H9 (cell line): ENCODE measurements at regions not wholly inside any gene's neighbourhood (a gene's known extent, or its start where the extent isn't known, plus 50 kb on each side); places are given as distances from the start of the nearest gene placed in this dataset.
A peak's percentile ranks its signal among the peaks of the same experiment; 100 is the strongest.

Experiments used
- DNase-seq: peaks from one replicate; pipeline ENCODE4 v3.0.0-alpha.2; 2017
- H2AFZ ChIP-seq: one replicate; pipeline ENCODE4 v1.6.1; 2013; ENCODE audit warnings: mild to moderate bottlenecking, low read length, control low read depth, moderate library complexity
- H2AK5ac ChIP-seq: 2 replicates; pipeline ENCODE4 v1.6.1; 2013; ENCODE audit warnings: low read length, control low read depth, mixed read lengths; ENCODE audit not compliant: insufficient read length
- H2BK120ac ChIP-seq: one replicate; pipeline ENCODE4 v1.6.1; 2013; ENCODE audit warnings: low read depth, mild to moderate bottlenecking, low read length, control low read depth, inconsistent platforms; ENCODE audit not compliant: poor library complexity, severe bottlenecking
- H2BK12ac ChIP-seq: 2 replicates; pipeline ENCODE4 v1.6.1; 2013; ENCODE audit warnings: low read length, control low read depth, mixed read lengths, low read depth; ENCODE audit not compliant: insufficient read length
- H2BK15ac ChIP-seq: 2 replicates; pipeline ENCODE4 v1.6.1; 2013; ENCODE audit warnings: low read depth, low read length, control low read depth
- H2BK20ac ChIP-seq: one replicate; pipeline ENCODE4 v1.6.1; 2013; ENCODE audit warnings: low read depth, mild to moderate bottlenecking, low read length, control low read depth, inconsistent platforms; ENCODE audit not compliant: poor library complexity, severe bottlenecking
- H2BK5ac ChIP-seq: 2 replicates; pipeline ENCODE4 v1.6.1; 2013; ENCODE audit warnings: low read length, control low read depth, mixed read lengths; ENCODE audit not compliant: insufficient read length
- H3K14ac ChIP-seq: 2 replicates; pipeline ENCODE4 v1.6.1; 2013; ENCODE audit warnings: low read length, control low read depth; ENCODE audit not compliant: insufficient read depth
- H3K18ac ChIP-seq: 2 replicates; pipeline ENCODE4 v1.6.1; 2013; ENCODE audit warnings: low read depth, mild to moderate bottlenecking, mixed read lengths, low read length, control low read depth; ENCODE audit not compliant: insufficient read length
- H3K23ac ChIP-seq: 2 replicates; pipeline ENCODE4 v1.6.1; 2013; ENCODE audit warnings: low read length, control low read depth, mixed read lengths, low read depth; ENCODE audit not compliant: insufficient read length
- H3K23me2 ChIP-seq: 2 replicates; pipeline ENCODE4 v1.6.1; 2013; ENCODE audit warnings: low read depth, mild to moderate bottlenecking, mixed read lengths, low read length, control low read depth; ENCODE audit not compliant: insufficient read length, poor library complexity, severe bottlenecking
- H3K27ac ChIP-seq: 2 replicates; pipeline ENCODE4 v1.5.1; 2013; ENCODE audit warnings: low read length, control low read depth, mixed read lengths, low read depth; ENCODE audit not compliant: insufficient read length
- H3K27me3 ChIP-seq: 2 replicates; pipeline ENCODE4 v1.6.1; 2013; ENCODE audit warnings: low read length, control low read depth, inconsistent platforms; ENCODE audit not compliant: insufficient read depth
- H3K4ac ChIP-seq: 2 replicates; pipeline ENCODE4 v1.6.1; 2013; ENCODE audit warnings: low read depth, mild to moderate bottlenecking, control low read depth, inconsistent platforms, low read length, moderate library complexity
- H3K4me1 ChIP-seq: 2 replicates; pipeline ENCODE4 v1.6.1; 2013; ENCODE audit warnings: low read length, control low read depth, inconsistent platforms; ENCODE audit not compliant: insufficient read depth
- H3K4me2 ChIP-seq: 2 replicates; pipeline ENCODE4 v1.6.1; 2013; ENCODE audit warnings: low read length, control low read depth, mixed read lengths; ENCODE audit not compliant: insufficient read length, insufficient read depth
- H3K56ac ChIP-seq: 2 replicates; pipeline ENCODE4 v1.6.1; 2013; ENCODE audit warnings: low read depth, mild to moderate bottlenecking, mixed read lengths, low read length, control low read depth; ENCODE audit not compliant: insufficient read length
- H3K79me1 ChIP-seq: 2 replicates; pipeline ENCODE4 v1.6.1; 2013; ENCODE audit warnings: low read depth, mild to moderate bottlenecking, moderate library complexity, low read length, control low read depth, inconsistent platforms; ENCODE audit not compliant: insufficient read depth, poor library complexity, severe bottlenecking
- H3K79me2 ChIP-seq: 2 replicates; pipeline ENCODE4 v1.6.1; 2013; ENCODE audit warnings: low read length, control low read depth, inconsistent platforms; ENCODE audit not compliant: insufficient read depth
- H3K9ac ChIP-seq: 2 replicates; pipeline ENCODE4 v1.6.1; 2013; ENCODE audit warnings: low read length, control low read depth, mixed read lengths; ENCODE audit not compliant: insufficient read length; ENCODE audit errors: extremely low read depth
- H3K9me3 ChIP-seq: one replicate; pipeline ENCODE4 v1.6.1; 2013; ENCODE audit warnings: low read depth, low read length, inconsistent platforms; ENCODE audit not compliant: control insufficient read depth
- H3T11ph ChIP-seq: one replicate; pipeline ENCODE4 v1.6.1; 2013; ENCODE audit warnings: mild to moderate bottlenecking, low read length, control low read depth, inconsistent platforms
- H4K20me1 ChIP-seq: one replicate; pipeline ENCODE4 v1.6.1; 2013; ENCODE audit not compliant: control insufficient read depth, insufficient read length, insufficient read depth
- H4K5ac ChIP-seq: 2 replicates; pipeline ENCODE4 v1.6.1; 2013; ENCODE audit warnings: low read depth, mild to moderate bottlenecking, mixed read lengths, low read length, control low read depth; ENCODE audit not compliant: insufficient read length
- H4K8ac ChIP-seq: replicated peaks from 2 replicates; pipeline ENCODE4 v1.6.1; 2013; ENCODE audit warnings: low read length, control low read depth, mixed read lengths, low read depth; ENCODE audit not compliant: insufficient read length
- H4K91ac ChIP-seq: 2 replicates; pipeline ENCODE4 v1.6.1; 2013; ENCODE audit warnings: low read depth, mild to moderate bottlenecking, moderate library complexity, mixed read lengths, low read length, control low read depth; ENCODE audit not compliant: insufficient read length
- H3K27ac Mint-ChIP-seq, 3 experiments: 2 replicates in 2 of 3; 3 replicates in 1 of 3; pipeline ENCODE4 v1.8.0; 2020 to 2021; ENCODE audit warnings: mixed read lengths in 3 of 3, mild to moderate bottlenecking in 1 of 3, moderate library complexity in 1 of 3
- H3K27me3 Mint-ChIP-seq: 2 replicates; pipeline ENCODE4 v1.8.0; 2021; ENCODE audit warnings: low read depth, mild to moderate bottlenecking, moderate library complexity, mixed read lengths
- H3K36me3 Mint-ChIP-seq, 3 experiments: 2 replicates in 2 of 3; 3 replicates in 1 of 3; pipeline ENCODE4 v1.8.0; 2020 to 2021; ENCODE audit warnings: low read depth in 3 of 3, mixed read lengths in 3 of 3; ENCODE audit not compliant: insufficient read depth in 1 of 3
- H3K4me1 Mint-ChIP-seq, 2 experiments: 2 replicates each; pipeline ENCODE4 v1.8.0; 2020; ENCODE audit warnings: mixed read lengths in 2 of 2
- H3K4me3 Mint-ChIP-seq, 2 experiments: 2 replicates in 1 of 2; 3 replicates in 1 of 2; pipeline ENCODE4 v1.8.0; 2020 to 2021; ENCODE audit warnings: mild to moderate bottlenecking in 2 of 2, mixed read lengths in 2 of 2, moderate library complexity in 1 of 2
- H3K9me3 Mint-ChIP-seq, 2 experiments: 2 replicates in 1 of 2; 3 replicates in 1 of 2; pipeline ENCODE4 v1.8.0; 2020; ENCODE audit warnings: mild to moderate bottlenecking in 2 of 2, mixed read lengths in 2 of 2, moderate library complexity in 1 of 2
- WGBS: extraction: QIAGEN DNeasy Blood & Tissue Kit; methylation state at CpG from one replicate; pipeline ENCODE4 v1.1.7; 2013; ENCODE audit warnings: missing lambda C conversion rate, low lambda C conversion rate, mixed read lengths; ENCODE audit not compliant: insufficient read length; ENCODE audit errors: extremely low coverage; 5-methylcytosine and 5-hydroxymethylcytosine counted together
- TF ChIP-seq, protein P1 (sequence below): fragments of 200-600 bp; sonication (generic); conservative IDR thresholded peaks from 3 replicates; pipeline ENCODE4 v1.8.0; 2021; ENCODE audit warnings: antibody characterized with exemption, mild to moderate bottlenecking

DNA sequence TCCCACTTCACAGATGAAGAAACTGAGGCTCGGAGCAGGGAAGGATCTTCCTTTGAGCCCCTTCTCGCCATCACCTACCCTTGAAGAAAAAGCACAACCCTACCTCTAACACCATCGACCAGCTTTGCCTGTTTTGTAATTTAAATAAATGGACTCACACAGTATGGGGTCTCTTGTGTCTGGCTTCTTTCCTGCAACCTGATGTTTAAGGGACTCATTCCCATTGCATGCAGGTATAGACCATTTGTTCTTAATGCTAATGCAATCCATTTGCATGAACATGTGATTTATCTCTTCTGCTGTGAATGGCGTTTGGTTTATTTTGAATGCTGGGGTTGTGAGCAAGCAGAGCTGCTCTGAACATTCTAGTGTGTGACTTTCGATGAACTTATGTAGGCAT is 150.8 kb upstream of the FOXF1 start:
- Histone ChIP-seq H3K9ac (no peak overlapping the region), H3K27ac (no peak overlapping the region), H3K4me2 (no peak overlapping the region), H3K9me3 (no peaks in the 10 kb centered on the region), H2AFZ (no peak overlapping the region), H2AK5ac (no peak overlapping the region), H3K23ac (no peak overlapping the region), H2BK5ac (no peak overlapping the region), H2BK15ac (no peak overlapping the region), H2BK20ac (no peak overlapping the region), H3K4ac (no peak overlapping the region), H3K79me1 (no peaks in the 10 kb centered on the region), H3K4me1 (peaks cover 12% of the 10 kb centered on the region), H3K27me3 (no peaks in the 10 kb centered on the region), H2BK12ac (no peak overlapping the region), H2BK120ac (no peak overlapping the region), H4K8ac (no peak overlapping the region), H3K23me2 (no peaks in the 10 kb centered on the region), H3K18ac (no peak overlapping the region), H3K79me2 (no peaks in the 10 kb centered on the region), H4K91ac (no peak overlapping the region), H3K14ac (no peak overlapping the region), H4K20me1 (no peaks in the 10 kb centered on the region), H4K5ac (no peak overlapping the region), H3K56ac (no peak overlapping the region), H3T11ph (no peak overlapping the region)
- no peak for DNase-seq
- H3K27ac Mint-ChIP-seq: peak overlapping the region in 1 of 3 experiments; percentile 56; a peak in 2 of 7 replicates
- H3K9me3 Mint-ChIP-seq: peaks cover 12 to 13% of the 10 kb centered on the region in 2 experiments
- peak overlapping the region in 1 of 2 experiments; percentile 9; a peak in 1 of 5 replicates for H3K4me3 Mint-ChIP-seq
- TF ChIP-seq, protein P1, sequence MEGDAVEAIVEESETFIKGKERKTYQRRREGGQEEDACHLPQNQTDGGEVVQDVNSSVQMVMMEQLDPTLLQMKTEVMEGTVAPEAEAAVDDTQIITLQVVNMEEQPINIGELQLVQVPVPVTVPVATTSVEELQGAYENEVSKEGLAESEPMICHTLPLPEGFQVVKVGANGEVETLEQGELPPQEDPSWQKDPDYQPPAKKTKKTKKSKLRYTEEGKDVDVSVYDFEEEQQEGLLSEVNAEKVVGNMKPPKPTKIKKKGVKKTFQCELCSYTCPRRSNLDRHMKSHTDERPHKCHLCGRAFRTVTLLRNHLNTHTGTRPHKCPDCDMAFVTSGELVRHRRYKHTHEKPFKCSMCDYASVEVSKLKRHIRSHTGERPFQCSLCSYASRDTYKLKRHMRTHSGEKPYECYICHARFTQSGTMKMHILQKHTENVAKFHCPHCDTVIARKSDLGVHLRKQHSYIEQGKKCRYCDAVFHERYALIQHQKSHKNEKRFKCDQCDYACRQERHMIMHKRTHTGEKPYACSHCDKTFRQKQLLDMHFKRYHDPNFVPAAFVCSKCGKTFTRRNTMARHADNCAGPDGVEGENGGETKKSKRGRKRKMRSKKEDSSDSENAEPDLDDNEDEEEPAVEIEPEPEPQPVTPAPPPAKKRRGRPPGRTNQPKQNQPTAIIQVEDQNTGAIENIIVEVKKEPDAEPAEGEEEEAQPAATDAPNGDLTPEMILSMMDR: no peak
- peaks cover 16% of the 10 kb centered on the region for H3K27me3 Mint-ChIP-seq
- H3K36me3 Mint-ChIP-seq: peaks cover 5 to 15% (median 10%) of the 10 kb centered on the region in 3 experiments
- WGBS: no CpG with 5 or more reads among the region's 5 CpGs
- peaks cover 38 to 39% of the 10 kb centered on the region in 2 experiments for H3K4me1 Mint-ChIP-seq
